Suppressor macrophage treated with lipopolysaccharide for 1 hour (primary cell): ENCODE measurements at regions not wholly inside any gene's neighbourhood (a gene's known extent, or its start where the extent isn't known, plus 50 kb on each side); places are given as distances from the start of the nearest gene placed in this dataset.

Experiments used
- DNase-seq, 3 donors: peaks; one replicate each; pipeline ENCODE4 v3.0.0-alpha.2; 2020 to 2022

DNA sequence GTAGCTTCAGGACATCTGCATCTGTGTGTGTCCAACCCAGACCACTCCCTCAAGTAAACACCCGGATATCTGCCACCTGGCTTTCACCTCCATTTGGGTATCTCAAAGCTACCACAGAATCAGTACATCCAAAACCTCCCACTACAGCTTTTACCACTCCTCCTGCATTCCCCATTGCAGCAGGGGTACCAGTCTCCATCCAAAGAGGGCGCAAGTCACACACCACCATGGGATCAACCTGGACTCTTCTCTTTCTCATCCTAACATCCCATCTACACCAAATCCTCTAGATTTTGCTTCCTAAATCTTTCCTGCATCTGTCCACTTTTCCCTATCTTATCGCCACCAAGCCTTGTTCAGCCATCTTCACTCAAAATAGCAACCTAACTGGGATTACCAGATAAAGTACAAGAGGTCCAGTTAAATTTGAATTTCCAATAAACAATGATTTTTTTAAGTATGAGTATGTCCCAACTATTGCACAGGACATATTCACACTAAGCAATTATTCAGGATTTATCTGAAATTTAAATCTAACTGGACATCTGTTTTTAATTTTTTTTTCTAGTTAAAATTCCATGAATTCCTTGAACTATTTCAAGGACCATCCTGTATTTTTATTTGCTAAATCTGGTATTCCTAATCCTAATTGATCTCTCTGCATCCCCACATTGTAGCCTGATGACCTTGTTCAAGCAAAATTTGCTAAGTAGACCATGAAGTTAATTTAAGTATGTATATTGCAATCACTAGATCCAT, 164.3 kb upstream of the MLN start:
- DNase-seq = no peak

DNA sequence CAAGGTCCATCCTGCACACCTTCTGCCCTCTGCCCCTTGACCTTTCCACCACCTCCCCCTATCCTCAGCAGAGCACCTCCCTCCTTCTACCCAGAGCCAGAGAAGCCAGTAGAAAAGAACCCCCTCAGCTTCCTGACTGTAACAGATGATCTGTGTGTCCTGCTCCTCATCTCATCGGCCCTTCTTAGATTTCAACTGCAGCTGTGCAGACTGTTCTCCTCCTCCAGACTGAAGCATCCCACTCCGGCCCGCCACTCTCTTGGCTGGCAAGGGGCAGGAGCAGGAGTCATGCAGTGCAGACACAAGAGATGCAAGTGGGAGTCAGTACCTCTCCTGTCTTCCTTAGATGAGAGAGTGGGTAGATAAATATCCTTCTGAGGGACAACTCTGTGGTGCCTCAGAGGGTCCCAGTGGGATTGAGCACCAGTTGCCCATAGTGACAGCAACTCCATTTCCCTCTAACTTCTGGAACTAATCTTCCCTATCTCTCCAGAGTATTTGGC, 163.5 kb upstream of the MLN start:
- no peak for DNase-seq

DNA sequence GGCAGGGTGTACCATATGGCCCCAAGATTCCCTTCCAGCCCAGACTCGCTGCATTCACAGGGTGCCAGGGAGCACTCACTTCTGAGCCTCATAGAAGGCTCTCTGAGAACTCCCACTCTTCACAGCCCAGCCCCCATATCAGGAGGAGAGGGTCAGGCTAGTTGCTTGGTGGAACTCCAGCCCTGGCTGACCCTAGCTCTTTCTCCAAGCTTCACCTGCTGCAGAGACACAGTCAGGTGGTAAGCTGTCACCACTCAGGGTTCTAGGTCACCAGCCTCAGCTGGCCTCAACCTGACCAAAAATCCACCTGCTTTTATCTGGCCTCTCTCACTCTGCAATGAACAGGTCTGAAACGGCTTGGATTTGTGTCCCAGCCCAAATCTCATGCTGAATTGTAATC, 162.7 kb upstream of the MLN start:
- no peak for DNase-seq

GRCh38 chr6:33965766-33966165, 162.0 kb upstream of the MLN start:
- DNase-seq = no peak

DNA sequence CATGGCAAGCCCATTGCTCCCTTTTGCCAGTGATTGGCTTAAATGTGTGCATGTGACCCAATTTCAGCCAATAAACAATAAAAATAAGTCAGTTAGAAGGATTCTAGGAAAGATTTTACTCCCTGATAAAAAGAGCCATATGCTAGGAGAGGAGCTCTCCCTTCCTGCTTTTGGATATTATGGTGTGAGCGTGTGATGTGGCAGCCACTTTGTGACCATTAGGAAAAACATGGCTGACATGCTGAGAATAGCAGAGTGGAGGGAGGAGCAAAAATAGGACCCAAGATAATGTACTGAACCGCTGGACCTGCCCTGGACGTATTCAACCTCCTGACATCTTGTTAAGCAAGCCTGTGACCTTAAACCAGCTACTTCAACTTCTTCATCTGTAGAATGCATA, 160.6 kb upstream of the MLN start:
- DNase-seq = no peak

DNA sequence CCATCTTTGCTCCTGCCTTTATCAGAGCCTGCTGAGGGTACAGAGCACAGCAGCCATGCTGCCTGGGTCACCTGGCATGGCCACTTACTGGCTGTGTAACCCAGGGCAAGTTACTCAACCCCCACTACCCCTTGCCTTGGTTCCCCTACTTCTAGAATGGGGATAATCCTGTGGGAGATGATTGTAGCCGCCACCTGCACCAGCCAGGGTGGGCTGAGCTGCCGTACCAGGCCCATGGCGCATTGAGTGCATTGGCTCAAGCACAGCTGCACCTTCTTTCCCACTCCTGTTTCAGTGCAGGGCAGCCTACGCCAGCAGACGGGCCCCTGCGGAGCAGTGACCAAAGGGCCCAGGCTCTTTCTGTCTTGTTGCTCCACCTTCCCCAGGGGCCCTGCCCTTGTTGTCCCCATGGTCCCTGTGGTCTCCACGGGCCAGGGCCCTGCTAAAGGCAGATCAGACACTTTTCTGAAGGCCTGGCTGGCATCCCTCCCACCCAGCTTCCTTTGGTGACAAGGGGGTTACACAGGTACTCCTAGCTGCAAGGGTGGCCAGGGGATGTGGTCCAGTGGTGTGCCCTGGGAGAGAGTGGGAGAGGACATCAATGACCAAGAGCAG, 159.4 kb upstream of the MLN start:
- no peak for DNase-seq

- no peak for DNase-seq
Observed at GRCh38 chr6:33962246-33963027, 158.6 kb upstream of the MLN start.

DNA sequence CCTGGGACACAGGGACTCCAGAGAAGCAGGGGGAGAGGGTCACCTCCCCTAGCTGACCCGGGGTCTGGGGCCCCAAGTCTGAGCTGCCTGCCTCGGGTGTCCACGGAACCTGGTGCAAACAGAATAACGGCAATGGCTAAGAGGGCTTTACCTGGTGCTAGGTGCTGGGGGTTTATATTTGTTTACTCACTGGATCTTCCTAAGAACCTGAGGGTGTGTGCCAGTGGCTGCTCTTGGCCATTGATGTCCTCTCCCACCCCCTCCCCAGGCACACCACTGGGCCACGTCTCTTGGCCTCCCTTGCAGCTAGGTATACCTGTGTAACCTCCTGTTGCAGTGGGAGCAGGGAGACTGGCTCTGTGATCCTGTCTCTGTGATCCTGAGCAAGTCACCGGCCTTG, 157.9 kb upstream of the MLN start:
- no peak for DNase-seq

DNA sequence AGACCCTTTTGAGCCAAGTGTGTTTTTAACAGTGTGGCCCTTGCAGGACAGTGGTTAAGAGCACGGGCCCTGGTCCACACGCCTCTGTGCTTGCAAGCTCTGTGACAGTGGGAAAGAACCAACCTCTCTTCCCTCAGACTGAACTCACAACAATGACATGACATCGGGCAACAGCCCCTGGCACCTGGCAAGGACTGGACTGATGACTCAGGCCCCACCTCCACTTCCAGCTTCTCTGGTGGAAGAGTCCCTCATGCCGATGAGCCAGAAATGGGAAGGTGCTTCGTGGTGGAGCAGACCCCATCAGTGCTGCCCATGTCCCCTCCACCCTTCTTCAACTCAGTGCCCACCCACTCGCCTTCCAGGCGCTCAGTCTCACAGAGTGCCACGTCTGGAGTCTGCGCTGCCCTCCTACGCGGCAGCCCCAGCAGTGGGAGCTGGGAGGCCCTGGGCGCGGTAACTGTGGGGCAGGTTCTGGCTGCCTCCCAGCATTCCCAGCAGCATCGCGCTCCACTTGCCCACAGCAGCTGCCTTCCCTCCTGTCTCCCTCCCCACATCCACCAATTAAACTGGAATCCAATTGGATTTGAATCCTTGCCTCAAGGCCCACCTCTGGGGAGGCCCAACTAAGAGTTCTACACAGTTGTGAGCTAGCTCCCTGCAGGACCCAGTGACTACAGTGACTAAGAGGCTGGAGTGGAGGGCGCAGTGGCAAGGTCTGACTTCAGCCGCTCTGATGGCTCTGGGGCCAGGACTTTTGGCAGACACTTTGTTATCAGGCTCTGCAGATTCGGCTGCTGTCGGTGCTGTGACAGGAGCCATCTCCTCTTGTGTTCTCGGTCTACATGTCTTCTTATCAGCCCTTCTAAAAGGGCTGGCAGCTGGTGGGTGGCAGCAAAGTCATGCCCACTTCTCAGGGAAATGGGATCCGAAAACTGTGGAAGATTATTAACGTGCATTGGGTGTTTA, 156.8 kb upstream of the MLN start:
- no peak for DNase-seq

GRCh38 chr6:33959661-33960344, 156.0 kb upstream of the MLN start:
- DNase-seq = no peak

GRCh38 chr6:33959329-33959651, 155.5 kb upstream of the MLN start:
- DNase-seq = no peak

DNA sequence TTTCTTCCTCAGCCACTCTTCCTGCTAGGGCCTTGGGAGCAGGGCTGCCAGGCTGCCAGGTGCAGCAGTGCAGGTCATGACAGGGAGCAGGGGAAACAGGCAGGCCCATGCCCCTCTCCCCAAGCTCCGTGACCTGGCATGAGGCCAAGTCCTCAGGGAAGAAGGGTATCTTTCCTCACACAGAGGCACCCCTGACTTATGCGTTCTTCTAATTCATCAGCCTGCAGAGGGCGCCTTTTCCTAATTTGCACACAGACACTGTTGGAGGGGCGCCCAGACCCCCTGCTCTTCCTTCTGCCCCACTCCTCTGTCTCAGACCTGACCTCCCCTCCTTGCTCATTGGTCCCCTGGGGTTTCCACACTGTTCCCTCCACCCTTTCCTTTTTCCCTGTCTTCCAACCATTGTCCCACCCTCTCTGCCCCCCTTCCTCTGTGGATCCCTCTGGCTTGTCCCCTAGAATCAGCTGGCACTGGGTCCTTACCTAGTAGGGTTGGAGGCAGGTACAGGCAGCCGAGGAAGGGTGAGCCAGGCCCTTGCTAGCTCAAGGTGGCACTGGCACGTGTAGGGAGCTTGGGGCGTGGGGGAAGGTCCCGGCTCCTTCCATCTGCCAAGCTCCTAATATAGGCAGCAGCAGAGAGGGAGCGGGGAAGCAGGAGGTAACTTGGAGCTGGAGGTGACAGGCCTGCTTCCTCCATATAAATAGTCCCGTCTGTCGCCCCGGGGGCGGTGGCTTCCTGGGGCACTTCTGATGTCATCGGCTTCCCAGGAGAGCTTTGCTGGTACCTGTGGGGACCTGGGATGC, 154.9 kb upstream of the MLN start:
- peak; percentile 11 to 28 (median 21) for DNase-seq

DNA sequence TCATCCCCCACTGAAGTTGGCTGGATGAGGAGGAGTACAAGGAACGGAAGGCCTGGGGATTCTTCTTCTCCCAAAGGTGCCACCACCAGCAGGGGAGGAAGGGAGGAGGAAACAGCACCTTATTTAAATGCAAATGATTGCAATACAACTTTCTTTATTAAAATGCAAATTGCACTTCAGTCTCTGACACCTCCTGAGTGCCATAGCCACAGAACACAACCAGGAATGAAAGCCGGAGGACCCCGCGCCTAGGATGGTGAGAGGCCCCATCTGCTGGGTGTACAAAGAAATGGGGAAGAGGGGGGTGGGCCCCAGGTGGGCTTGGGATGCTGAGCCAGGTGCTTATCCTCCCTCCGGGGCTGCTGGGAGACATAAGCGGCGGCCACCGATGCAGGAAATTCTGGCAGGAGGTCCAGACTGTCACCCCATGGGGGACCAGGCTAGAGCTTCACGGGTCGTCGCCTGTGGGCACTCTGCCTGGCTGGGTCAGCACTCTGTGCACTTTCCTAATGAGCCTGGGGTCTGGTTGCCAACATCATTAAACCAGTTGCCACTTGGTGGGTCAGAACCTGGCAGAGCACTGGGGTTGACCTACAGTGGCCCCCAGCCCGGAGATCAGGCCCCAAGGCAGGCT, 154.2 kb upstream of the MLN start:
- DNase-seq = no peak

DNA sequence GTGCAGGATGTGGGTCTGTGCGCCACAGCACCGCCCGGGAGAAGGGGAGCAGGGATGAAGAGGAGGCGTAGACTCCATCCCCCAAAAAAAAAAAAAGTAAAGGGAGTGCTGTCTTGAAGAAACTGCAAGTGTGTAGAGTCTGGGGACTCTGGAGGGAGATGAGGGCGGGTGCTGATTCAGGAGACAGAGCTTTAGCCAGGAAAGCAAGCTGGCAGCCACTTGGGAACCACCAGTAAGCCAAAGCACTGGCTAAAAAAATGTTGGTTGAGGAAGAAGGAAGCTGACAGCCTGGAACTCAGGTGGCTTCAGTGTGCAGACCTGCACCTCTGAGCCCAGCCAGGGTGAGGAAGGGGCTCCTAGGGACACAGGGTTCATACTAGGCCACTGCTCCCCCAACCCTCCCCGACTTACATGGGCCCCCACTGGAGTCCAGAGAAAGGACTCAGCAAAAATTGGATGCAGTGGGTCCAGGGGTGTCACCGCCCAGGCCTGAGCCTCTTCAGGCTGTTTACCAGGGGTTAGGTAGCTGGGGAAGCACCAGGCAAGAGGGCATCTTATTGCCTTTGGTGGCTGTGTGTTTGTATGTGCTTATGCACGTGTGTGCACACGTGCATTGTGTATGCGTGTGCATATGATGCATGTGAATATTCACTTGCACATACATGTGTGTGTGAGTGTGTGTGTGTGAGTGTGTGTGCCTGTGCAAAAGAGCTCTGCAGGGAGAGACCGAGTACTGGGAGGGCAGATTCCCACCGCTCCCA, 153.5 kb upstream of the MLN start:
- no peak for DNase-seq

DNA sequence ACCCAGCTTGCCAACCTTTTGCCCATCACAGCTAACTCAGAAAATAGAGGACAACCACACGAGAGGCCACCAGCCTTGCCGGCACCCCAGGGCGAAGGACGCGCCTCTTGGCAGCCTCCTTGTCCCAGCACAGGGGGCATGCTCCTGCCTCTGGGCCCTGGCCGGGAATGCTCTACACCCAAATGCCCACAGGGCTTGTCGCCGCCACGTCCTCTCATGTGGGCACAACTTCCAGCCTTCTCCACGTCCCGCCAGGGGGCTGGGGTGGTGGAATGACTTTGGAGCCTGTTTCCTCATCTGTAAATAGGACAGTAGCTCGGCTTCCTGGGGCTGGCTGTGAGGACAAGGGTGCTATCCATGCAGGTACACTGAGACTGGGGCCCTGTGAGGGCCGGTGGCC, 152.4 kb upstream of the MLN start:
- no peak for DNase-seq

DNA sequence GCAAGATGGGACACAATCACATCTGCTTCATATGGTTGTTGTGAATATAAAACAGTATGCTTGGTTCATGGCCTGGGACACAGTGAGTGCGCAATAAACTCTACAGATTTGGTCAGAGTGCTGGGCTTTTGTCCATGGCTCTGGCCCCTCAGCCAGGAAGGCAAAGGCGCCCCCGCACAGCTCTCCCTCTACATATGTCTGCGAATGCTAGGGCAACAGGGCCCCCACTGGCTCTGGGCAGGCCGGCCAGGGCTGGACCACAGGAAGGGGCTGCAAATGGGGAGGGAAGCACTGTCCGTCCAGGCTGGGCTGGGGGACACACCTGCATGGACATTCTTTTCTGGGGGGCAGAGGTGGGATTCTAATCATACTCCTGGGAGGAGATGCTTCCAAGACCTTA, 151.8 kb upstream of the MLN start:
- DNase-seq = no peak

GRCh38 chr6:33954453-33954852, 150.7 kb upstream of the MLN start:
- no peak for DNase-seq

GRCh38 chr6:33953171-33953570, 149.4 kb upstream of the MLN start:
- no peak for DNase-seq

GRCh38 chr6:33952016-33952415, 148.2 kb upstream of the MLN start:
- no peak for DNase-seq
